GM18868 (cell line): ENCODE measurements at regions not wholly inside any gene's neighbourhood (a gene's known extent, or its start where the extent isn't known, plus 50 kb on each side); places are given as distances from the start of the nearest gene placed in this dataset.
"Not testable (repeated sequence)": the region's sequence is repeated elsewhere in the genome, so short reads cannot be mapped to it uniquely, and the experiment has no call there.

Source experiments
- ATAC-seq: cut with Tn5 transposase; IDR thresholded peaks from one replicate; pipeline ENCODE4 v1.9.1; 2021; ENCODE audit warnings: mild to moderate bottlenecking, moderate library complexity; ENCODE audit not compliant: unreplicated experiment

DNA sequence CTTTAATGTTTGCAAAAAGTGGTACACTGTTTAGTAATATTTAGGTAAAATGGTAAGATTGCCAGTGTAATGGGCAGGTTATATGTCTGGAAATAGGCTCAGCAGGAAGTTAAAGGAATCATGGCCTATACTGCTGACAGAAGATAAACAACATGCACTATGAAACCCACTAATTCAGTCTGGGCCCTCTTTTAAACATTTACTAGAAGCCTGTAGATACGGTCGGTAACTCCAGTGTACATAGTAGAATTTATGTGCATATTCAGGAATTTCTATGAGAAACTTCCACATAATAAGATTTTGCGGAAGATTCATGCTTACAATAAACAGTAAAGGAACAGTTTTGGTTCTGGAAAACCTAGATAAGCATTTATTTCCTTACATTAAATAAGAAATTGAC is 1896.9 kb downstream of the KHDRBS2 start:
- not testable (repeated sequence) for ATAC-seq

DNA sequence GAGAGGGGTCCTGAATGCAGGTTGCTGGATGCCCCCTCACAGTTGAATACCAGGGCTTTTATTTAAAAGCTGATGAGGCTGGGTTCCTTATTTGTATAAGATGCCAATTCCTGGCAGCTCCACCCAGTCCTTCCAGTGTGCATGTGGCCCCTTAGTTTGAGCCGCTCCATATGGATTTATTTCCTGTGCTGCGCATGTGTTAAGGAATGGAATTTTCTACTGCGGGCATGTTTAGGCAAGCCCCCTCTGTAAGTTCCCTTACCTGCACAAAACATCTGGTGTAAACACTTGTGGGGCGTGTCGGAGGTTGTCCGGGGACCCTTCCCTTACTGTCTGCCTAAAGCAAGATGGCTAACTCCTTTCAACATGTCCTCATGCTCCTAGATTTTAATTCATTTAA is 1901.4 kb downstream of the KHDRBS2 start:
- ATAC-seq, result not testable (repeated sequence)

DNA sequence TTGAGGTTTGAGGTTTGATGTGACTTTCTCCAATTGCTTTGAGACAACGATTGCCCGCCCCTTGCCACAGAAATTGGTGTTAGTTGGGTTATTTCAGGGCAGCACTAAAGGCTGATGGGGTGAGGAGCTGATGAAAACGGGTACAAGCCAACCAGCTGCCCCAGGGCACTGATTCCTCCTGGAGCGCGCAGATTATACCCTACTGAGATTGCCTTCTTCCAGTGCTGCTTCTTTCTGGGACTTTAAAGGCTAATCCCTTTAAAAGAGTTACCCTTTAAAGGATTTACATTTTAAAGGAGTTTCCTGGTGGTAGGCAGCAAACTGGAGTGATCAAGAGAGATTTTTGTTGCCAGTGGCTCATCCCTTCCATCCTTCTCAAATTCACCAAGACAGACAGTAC is 1903.3 kb downstream of the KHDRBS2 start:
- ATAC-seq, result not testable (repeated sequence)

DNA sequence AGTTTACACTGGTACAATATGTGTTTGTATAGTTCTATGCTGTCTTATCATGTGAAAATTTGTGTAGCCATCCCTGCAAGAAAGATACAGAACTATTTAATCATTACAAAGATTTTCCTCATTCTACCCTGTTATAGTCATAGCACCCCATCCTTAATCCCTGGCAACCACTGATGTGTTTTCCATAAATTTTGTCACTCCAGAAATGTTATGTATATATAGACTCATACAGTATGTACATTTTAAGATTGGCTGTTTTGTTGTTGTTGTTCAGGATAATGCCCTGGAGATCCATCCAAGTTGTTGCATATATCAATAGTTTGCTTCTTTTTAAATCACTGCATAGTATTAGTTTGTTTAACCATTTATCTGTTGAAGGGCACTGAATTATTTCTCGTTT is 1911.9 kb downstream of the KHDRBS2 start:
- not testable (repeated sequence) for ATAC-seq

DNA sequence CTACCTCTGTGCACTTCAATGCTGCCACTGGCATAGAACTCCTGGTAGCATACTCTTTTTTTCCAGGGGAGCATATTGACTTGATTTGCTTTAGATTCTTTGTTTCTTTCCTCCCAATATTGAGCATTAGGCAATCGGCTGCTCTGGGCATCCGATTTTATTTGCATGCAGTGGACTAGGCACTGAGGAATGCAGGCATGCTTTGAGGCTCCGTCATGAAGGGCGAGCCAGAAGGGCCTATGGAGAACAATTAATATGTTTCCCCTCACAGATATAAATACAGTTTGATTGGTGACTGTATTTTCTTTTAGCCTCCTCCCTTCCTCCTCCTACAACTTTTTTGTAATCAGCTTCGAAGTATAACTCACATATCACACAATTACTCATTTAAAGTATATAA is 1918.2 kb downstream of the KHDRBS2 start:
- not testable (repeated sequence) for ATAC-seq

DNA sequence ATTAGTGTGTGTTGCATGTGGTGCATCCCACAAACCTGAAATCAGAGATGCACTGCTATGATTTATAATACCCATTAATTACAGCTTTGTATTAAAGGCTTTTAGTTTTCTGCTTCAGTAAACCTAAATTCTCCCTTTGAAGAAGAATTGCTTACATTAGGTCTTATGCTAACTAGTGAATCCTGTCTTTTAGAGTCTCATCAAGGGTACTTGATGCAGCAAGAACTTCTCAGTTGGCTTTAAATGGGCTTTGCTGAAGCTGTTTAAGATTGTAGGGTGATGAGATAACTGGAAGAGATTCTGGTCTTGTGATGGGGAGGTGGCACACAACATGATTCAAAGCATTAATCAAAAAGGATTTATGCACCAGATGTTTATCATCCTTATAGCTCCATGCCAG is 1920.1 kb downstream of the KHDRBS2 start:
- not testable (repeated sequence) for ATAC-seq

DNA sequence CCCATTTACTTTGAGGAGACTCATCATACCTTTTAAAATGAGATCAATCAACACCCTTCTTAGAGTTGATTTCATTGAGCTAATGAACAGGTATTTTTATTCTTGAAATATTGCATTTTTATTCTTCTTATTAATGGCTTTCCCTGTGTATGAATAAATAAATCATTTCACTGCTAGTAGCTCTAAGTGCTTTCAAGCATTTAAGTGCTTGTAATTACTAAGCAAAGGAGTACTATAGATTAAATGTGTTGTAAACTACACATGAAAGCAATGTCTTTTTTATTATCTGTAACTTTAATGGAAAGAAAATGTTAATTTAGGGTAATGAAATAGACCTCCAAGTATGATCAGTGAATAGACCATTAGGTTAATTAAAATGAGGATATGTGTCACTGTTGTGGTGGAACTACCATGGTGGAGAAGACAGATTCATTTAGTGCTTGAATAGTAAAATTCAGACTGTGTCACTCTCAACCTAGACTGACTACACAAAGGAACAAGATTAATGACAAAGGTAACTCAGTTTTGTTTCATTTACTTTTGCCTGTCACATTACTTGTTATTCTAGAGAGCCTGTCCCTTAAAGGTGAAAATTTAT is 1943.5 kb downstream of the KHDRBS2 start:
- ATAC-seq, result not testable (repeated sequence)

DNA sequence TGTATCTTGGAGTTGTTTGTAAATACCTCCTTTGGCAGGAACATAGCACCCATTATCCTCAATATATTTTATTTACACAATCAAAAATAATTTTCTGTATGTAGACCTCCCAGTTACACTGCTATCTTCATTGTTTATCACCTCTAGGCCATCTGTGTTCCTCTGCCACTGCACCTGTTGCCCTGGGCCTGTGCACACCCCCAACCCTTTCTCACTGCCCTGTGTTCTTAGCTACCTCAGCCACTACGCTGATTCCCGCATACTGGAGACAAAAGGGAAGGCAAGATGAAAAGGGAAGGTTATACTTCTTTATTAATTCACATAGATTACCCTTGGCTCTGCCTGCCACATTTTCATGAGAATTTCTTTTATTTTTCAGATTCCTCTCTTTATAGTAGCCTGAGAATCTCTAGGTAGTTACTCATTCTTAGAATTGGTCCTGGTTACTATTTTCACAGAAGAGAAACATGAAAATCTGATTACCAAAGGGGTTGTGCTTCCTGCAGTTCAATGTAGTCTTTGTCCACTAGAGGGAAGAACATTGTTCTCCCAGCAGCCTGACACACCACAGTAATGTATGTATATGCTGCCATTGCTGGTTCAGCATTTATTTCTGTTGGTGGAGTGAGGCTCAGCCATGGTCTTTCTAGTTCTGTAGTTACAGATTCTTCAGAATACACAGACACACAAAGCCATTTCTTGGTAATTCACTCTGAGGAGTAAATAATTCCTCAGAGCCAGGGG is 1947.5 kb downstream of the KHDRBS2 start:
- ATAC-seq, result not testable (repeated sequence)

DNA sequence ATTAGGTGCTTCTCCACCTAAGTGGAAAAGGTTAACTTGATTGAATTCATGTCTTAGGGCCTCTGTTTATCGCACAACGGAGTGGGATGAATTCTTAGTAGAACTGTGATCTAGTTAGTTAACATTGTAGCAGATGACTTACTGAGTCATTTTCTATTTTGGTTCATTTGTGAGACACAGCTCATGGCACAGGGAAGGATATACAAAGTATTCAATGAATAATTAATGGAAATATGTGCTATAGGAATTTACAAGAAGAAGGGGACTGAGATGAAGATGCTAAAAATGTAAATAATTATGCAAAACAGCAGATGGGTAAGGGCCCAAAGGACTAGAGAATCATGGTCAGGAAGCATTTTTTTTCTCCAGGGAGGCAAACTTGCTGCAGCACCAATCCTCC is 1950.9 kb downstream of the KHDRBS2 start:
- ATAC-seq, result not testable (repeated sequence)

DNA sequence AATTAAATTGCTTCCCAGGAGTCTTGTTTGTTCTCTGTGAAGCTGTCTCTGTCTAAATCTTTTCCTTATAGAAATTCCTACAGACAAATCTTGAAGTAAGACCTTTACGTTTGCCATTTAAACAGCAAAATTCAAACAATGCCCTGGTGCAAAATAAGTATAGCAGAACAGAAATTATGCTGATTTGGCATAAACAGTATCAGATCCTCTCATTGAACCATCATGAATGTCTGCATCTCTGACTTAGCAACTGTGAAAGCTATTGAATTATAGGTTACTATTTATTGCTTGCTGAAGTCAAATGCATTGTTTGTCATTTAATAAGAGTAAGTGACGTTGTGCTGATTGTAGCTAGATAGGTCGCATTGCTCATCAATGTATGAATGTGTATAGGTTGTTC is 1952.3 kb downstream of the KHDRBS2 start:
- ATAC-seq, result not testable (repeated sequence)

DNA sequence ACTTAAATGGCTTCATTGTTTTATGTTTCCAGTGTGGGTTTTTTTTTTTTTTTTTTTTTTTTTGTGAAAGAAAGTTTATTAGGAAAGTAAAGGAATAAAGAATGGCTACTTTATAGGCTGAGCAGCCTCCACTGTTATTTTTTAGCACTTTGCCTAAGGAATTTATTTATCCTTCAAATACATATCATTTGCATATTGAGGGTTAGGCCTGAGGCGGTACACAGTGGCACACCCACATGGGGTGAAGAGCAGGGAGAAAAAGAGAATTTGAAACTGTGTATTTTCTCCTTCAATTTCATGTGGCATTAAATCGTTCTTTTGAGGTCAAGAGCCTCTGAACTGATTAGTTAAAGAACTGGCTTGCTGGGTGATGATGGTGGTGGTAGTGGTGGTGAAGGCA is 1977.1 kb downstream of the KHDRBS2 start:
- not testable (repeated sequence) for ATAC-seq
